ENCODE measurements at regions not wholly inside any gene's neighbourhood (a gene's known extent, or its start where the extent isn't known, plus 50 kb on each side); places are given as distances from the start of the nearest gene placed in this dataset.

DNA sequence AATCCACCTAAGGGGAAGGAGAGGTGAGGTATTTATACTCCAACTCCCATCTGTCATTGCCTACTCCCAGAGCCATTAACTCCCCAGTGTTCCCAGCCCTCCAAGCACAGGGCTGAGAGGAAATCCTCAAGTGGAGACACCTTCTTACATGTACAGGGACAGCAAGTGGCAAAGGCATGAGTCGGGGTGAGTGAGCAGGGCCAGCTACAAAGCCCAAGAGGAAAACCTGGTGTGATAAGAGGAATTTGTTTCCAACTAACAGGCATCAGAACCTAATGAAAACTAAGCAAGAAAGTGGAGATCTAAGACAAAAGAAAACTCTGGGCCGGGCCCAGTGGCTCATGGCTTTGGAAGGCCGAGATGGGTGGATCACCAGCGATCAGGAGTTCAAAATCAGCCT lies 70.0 kb upstream of the SRSF6 start:
- Mint-ChIP-seq H3K4me3 (no peak overlapping the region), H3K36me3 (no peaks in the 10 kb centered on the region), H3K27ac (no peak overlapping the region), H3K9me3 (no peaks in the 10 kb centered on the region), H3K27me3 (ENCODE audit: low read depth) (no peaks in the 10 kb centered on the region; the same call in 1 of the 2 replicates), H3K4me1 (peaks cover 7% of the 10 kb centered on the region; the same call in 1 of the 2 replicates)
- ChIA-PET POLR2A (no interaction called here), CTCF (interaction anchor here (0.6 kb wide), 1 partner anchor 22 kb away, joined by 3 read pairs; no protein-coding TSS in a partner anchor)
- ATAC-seq (no peak), DNase-seq (ENCODE audit: low spot score) (no peak)
- TF ChIP-seq ZNF396 (CRISPR knock-in tag; IDR thresholded peaks at IDR 0.05; ENCODE audit: borderline replicate concordance) (no peak), GABPB1 (CRISPR knock-in tag; IDR thresholded peaks at IDR 0.05) (no peak), JUN (CRISPR knock-in tag; IDR thresholded peaks at IDR 0.05) (no peak), SP1 (CRISPR knock-in tag; conservative IDR thresholded peaks at IDR 0.05) (no peak), NFYB (CRISPR knock-in tag; conservative IDR thresholded peaks at IDR 0.05; ENCODE audit: low read depth) (no peak), CREB1 (CRISPR knock-in tag; IDR thresholded peaks at IDR 0.05) (no peak)
- TF ChIP-seq, protein P1, sequence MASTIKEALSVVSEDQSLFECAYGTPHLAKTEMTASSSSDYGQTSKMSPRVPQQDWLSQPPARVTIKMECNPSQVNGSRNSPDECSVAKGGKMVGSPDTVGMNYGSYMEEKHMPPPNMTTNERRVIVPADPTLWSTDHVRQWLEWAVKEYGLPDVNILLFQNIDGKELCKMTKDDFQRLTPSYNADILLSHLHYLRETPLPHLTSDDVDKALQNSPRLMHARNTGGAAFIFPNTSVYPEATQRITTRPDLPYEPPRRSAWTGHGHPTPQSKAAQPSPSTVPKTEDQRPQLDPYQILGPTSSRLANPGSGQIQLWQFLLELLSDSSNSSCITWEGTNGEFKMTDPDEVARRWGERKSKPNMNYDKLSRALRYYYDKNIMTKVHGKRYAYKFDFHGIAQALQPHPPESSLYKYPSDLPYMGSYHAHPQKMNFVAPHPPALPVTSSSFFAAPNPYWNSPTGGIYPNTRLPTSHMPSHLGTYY (CRISPR knock-in tag; IDR thresholded peaks at IDR 0.05) = no peak
- TF ChIP-seq, protein P2, sequence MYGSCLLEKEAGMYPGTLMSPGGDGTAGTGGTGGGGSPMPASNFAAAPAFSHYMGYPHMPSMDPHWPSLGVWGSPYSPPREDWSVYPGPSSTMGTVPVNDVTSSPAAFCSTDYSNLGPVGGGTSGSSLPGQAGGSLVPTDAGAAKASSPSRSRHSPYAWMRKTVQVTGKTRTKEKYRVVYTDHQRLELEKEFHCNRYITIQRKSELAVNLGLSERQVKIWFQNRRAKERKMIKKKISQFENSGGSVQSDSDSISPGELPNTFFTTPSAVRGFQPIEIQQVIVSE (CRISPR knock-in tag; IDR thresholded peaks at IDR 0.05; ENCODE audit: borderline replicate concordance) = no peak
- TF ChIP-seq, protein P3, sequence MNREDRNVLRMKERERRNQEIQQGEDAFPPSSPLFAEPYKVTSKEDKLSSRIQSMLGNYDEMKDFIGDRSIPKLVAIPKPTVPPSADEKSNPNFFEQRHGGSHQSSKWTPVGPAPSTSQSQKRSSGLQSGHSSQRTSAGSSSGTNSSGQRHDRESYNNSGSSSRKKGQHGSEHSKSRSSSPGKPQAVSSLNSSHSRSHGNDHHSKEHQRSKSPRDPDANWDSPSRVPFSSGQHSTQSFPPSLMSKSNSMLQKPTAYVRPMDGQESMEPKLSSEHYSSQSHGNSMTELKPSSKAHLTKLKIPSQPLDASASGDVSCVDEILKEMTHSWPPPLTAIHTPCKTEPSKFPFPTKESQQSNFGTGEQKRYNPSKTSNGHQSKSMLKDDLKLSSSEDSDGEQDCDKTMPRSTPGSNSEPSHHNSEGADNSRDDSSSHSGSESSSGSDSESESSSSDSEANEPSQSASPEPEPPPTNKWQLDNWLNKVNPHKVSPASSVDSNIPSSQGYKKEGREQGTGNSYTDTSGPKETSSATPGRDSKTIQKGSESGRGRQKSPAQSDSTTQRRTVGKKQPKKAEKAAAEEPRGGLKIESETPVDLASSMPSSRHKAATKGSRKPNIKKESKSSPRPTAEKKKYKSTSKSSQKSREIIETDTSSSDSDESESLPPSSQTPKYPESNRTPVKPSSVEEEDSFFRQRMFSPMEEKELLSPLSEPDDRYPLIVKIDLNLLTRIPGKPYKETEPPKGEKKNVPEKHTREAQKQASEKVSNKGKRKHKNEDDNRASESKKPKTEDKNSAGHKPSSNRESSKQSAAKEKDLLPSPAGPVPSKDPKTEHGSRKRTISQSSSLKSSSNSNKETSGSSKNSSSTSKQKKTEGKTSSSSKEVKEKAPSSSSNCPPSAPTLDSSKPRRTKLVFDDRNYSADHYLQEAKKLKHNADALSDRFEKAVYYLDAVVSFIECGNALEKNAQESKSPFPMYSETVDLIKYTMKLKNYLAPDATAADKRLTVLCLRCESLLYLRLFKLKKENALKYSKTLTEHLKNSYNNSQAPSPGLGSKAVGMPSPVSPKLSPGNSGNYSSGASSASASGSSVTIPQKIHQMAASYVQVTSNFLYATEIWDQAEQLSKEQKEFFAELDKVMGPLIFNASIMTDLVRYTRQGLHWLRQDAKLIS (CRISPR knock-in tag; IDR thresholded peaks at IDR 0.05; ENCODE audit: borderline replicate concordance) = no peak
- TF ChIP-seq, protein P4, sequence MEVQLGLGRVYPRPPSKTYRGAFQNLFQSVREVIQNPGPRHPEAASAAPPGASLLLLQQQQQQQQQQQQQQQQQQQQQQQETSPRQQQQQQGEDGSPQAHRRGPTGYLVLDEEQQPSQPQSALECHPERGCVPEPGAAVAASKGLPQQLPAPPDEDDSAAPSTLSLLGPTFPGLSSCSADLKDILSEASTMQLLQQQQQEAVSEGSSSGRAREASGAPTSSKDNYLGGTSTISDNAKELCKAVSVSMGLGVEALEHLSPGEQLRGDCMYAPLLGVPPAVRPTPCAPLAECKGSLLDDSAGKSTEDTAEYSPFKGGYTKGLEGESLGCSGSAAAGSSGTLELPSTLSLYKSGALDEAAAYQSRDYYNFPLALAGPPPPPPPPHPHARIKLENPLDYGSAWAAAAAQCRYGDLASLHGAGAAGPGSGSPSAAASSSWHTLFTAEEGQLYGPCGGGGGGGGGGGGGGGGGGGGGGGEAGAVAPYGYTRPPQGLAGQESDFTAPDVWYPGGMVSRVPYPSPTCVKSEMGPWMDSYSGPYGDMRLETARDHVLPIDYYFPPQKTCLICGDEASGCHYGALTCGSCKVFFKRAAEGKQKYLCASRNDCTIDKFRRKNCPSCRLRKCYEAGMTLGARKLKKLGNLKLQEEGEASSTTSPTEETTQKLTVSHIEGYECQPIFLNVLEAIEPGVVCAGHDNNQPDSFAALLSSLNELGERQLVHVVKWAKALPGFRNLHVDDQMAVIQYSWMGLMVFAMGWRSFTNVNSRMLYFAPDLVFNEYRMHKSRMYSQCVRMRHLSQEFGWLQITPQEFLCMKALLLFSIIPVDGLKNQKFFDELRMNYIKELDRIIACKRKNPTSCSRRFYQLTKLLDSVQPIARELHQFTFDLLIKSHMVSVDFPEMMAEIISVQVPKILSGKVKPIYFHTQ (CRISPR knock-in tag; IDR thresholded peaks at IDR 0.05) = no peak
- TF ChIP-seq, protein P5, sequence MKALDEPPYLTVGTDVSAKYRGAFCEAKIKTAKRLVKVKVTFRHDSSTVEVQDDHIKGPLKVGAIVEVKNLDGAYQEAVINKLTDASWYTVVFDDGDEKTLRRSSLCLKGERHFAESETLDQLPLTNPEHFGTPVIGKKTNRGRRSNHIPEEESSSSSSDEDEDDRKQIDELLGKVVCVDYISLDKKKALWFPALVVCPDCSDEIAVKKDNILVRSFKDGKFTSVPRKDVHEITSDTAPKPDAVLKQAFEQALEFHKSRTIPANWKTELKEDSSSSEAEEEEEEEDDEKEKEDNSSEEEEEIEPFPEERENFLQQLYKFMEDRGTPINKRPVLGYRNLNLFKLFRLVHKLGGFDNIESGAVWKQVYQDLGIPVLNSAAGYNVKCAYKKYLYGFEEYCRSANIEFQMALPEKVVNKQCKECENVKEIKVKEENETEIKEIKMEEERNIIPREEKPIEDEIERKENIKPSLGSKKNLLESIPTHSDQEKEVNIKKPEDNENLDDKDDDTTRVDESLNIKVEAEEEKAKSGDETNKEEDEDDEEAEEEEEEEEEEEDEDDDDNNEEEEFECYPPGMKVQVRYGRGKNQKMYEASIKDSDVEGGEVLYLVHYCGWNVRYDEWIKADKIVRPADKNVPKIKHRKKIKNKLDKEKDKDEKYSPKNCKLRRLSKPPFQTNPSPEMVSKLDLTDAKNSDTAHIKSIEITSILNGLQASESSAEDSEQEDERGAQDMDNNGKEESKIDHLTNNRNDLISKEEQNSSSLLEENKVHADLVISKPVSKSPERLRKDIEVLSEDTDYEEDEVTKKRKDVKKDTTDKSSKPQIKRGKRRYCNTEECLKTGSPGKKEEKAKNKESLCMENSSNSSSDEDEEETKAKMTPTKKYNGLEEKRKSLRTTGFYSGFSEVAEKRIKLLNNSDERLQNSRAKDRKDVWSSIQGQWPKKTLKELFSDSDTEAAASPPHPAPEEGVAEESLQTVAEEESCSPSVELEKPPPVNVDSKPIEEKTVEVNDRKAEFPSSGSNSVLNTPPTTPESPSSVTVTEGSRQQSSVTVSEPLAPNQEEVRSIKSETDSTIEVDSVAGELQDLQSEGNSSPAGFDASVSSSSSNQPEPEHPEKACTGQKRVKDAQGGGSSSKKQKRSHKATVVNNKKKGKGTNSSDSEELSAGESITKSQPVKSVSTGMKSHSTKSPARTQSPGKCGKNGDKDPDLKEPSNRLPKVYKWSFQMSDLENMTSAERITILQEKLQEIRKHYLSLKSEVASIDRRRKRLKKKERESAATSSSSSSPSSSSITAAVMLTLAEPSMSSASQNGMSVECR (CRISPR knock-in tag; IDR thresholded peaks at IDR 0.05; ENCODE audit: borderline replicate concordance) = no peak
- TF ChIP-seq, protein P6, sequence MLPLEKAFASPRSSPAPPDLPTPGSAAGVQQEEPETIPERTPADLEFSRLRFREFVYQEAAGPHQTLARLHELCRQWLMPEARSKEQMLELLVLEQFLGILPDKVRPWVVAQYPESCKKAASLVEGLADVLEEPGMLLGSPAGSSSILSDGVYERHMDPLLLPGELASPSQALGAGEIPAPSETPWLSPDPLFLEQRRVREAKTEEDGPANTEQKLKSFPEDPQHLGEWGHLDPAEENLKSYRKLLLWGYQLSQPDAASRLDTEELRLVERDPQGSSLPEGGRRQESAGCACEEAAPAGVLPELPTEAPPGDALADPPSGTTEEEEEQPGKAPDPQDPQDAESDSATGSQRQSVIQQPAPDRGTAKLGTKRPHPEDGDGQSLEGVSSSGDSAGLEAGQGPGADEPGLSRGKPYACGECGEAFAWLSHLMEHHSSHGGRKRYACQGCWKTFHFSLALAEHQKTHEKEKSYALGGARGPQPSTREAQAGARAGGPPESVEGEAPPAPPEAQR (CRISPR knock-in tag; IDR thresholded peaks at IDR 0.05) = no peak

All from WTC11 (cell line).